Lung (tissue), 11 donors: ENCODE measurements at regions not wholly inside any gene's neighbourhood (a gene's known extent, or its start where the extent isn't known, plus 50 kb on each side); places are given as distances from the start of the nearest gene placed in this dataset.

ENCODE experiments used
- ATAC-seq: fragments of 200-7000 bp; cut with Tn5 transposase; one replicate; pipeline ENCODE4 v1.9.1; 2020; ENCODE audit warnings: moderate number of reproducible peaks; ENCODE audit not compliant: insufficient read depth, low FRiP score
- DNase-seq, 3 donors: peaks; one replicate each; pipeline ENCODE4 v3.0.0-alpha.2; 2013 to 2017
- H3K27ac ChIP-seq, 2 donors: one replicate each; pipeline ENCODE4 v1.5.1; 2013; ENCODE audit warnings: mild to moderate bottlenecking in 2 of 2, moderate library complexity in 2 of 2, control low read depth in 1 of 2, inconsistent platforms in 1 of 2, low read depth in 1 of 2, low read length in 1 of 2
- H3K27me3 ChIP-seq, 3 donors: one replicate each; pipeline ENCODE4 v1.5.1; 2013; ENCODE audit warnings: low read length in 2 of 3; ENCODE audit not compliant: control insufficient read depth in 3 of 3, insufficient read depth in 3 of 3
- H3K36me3 ChIP-seq, 4 donors: one replicate each; pipeline ENCODE4 v1.5.1; 2013; ENCODE audit warnings: low read length in 4 of 4, mild to moderate bottlenecking in 1 of 4, moderate library complexity in 1 of 4; ENCODE audit not compliant: control insufficient read depth in 4 of 4, insufficient read depth in 4 of 4
- H3K4me1 ChIP-seq, 5 donors: one replicate each; pipeline ENCODE4 v1.5.1; 2013; ENCODE audit warnings: low read length in 5 of 5, mild to moderate bottlenecking in 2 of 5, moderate library complexity in 1 of 5; ENCODE audit not compliant: control insufficient read depth in 5 of 5, insufficient read depth in 5 of 5
- H3K4me3 ChIP-seq: one replicate; pipeline ENCODE4 v1.5.1; 2013; ENCODE audit warnings: mild to moderate bottlenecking, control low read depth, moderate library complexity
- H3K9ac ChIP-seq, 2 donors: one replicate each; pipeline ENCODE4 v1.5.1; 2013; ENCODE audit warnings: low read length in 2 of 2, control low read depth in 1 of 2; ENCODE audit not compliant: insufficient read depth in 1 of 2
- H3K9me3 ChIP-seq, 4 donors: one replicate each; pipeline ENCODE4 v1.5.1; 2013; ENCODE audit warnings: low read length in 3 of 4, mild to moderate bottlenecking in 1 of 4, moderate library complexity in 1 of 4; ENCODE audit not compliant: control insufficient read depth in 4 of 4, insufficient read depth in 3 of 4
- CTCF ChIP-seq: IDR thresholded peaks from 2 replicates; pipeline ENCODE4 v1.5.1; 2012; ENCODE audit warnings: mild to moderate bottlenecking; ENCODE audit errors: control extremely low read depth, extremely low read depth
- WGBS, 2 donors: extraction: QIAGEN DNeasy Blood & Tissue Kit; methylation state at CpG; one replicate each; pipeline ENCODE4 v1.1.7; 2013; 5-methylcytosine and 5-hydroxymethylcytosine counted together
- donor health status: control.
- donor health status: control.
- donor health status: Bipolar disorder and iron deficiency.
- donor health status: healthy.
- donor health status: DM: yes; HTN: yes; CAD: no.

GRCh38 chr4:149993030-149993429 is 85.2 kb upstream of the DCLK2 start:
- Histone ChIP-seq H3K27me3 (no peaks in the 10 kb centered on the region), H3K9me3 (peaks cover 0 to 2% (median 0%) of the 10 kb centered on the region in 4 donors), H3K27ac (no peak overlapping the region), H3K4me3 (no peak overlapping the region), H3K36me3 (no peaks in the 10 kb centered on the region), H3K4me1 (peaks cover 0 to 1% (median under 1%) of the 10 kb centered on the region in 5 donors), H3K9ac (no peak overlapping the region)
- ATAC-seq (no peak), DNase-seq (no peak)
- TF ChIP-seq CTCF, result no peak

GRCh38 chr4:149995134-149995756 is 83.0 kb upstream of the DCLK2 start:
- TF ChIP-seq CTCF, result no peak
- no peak overlapping the region for H3K27ac ChIP-seq
- no peak overlapping the region for H3K4me3 ChIP-seq
- peaks cover 0 to 2% (median 0%) of the 10 kb centered on the region in 5 donors for H3K4me1 ChIP-seq
- DNase-seq (no peak), ATAC-seq (no peak)
- no peaks in the 10 kb centered on the region for H3K27me3 ChIP-seq
- 65 to 73% methylated on average over 1 of the region's 1 CpG for WGBS, 2 donors
- no peak overlapping the region for H3K9ac ChIP-seq
- H3K36me3 ChIP-seq, result no peaks in the 10 kb centered on the region
- peaks cover 0 to 2% (median 0%) of the 10 kb centered on the region in 4 donors for H3K9me3 ChIP-seq

- Histone ChIP-seq H3K27ac (no peak overlapping the region), H3K9me3 (peaks cover 0 to 2% (median 0%) of the 10 kb centered on the region in 4 donors), H3K9ac (no peak overlapping the region), H3K4me3 (no peak overlapping the region), H3K27me3 (no peaks in the 10 kb centered on the region), H3K36me3 (no peaks in the 10 kb centered on the region), H3K4me1 (peaks cover 0 to 2% (median 0%) of the 10 kb centered on the region in 5 donors)
- no peak for TF ChIP-seq CTCF
- DNase-seq, result peak in 1 of 3 donors; percentile 8
- no peak for ATAC-seq
- 42 to 50% methylated on average over 4 of the region's 4 CpGs for WGBS, 2 donors
Measured at GRCh38 chr4:149997881-149998421, 80.3 kb upstream of the DCLK2 start.
